ENCODE measurements at regions not wholly inside any gene's neighbourhood (a gene's known extent, or its start where the extent isn't known, plus 50 kb on each side); places are given as distances from the start of the nearest gene placed in this dataset.

DNA sequence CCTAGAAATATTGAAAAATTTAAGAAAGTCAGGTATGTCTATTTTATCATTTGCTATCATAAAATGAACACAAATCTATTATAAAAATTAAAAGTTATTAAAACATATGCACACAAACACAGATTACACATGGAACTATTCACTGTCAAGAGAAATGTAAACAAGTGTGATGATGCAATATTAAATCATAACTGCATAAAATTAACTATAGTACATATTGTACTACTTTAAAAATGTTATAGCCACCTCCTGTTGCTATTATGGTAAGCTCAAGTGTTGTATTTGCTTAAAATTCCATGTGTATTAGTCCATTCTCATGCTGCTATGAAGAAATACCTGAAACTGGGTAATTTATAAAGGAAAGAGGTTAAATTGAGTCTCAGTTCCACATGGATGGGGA, 54.7 kb upstream of the CMC1 start:
- intact Hi-C loops (cut with DNase I), result no loop called here
- no peak for DNase-seq (ENCODE audit: low spot score)

DNA sequence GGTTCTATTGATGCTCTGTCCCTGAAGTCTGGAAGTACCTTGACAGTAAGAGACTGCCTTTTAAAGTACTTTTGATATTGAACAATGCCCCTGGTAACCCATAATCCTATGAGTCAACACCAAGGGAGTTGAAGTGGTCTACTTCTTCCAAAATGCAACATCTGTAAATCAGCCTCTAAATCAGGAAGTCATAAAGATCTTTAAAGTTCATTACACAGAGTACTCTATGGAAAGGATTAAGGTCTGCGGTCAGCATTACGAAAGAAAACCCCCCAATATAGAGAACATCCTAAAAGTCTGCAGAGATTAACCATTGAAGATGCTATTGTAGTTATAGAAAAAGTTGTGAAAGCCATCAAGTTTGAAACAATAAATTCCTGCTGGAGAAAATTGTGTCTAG, 52.7 kb upstream of the CMC1 start:
- no peak for DNase-seq (ENCODE audit: low spot score)
- intact Hi-C loops (cut with DNase I), result no loop called here

DNA sequence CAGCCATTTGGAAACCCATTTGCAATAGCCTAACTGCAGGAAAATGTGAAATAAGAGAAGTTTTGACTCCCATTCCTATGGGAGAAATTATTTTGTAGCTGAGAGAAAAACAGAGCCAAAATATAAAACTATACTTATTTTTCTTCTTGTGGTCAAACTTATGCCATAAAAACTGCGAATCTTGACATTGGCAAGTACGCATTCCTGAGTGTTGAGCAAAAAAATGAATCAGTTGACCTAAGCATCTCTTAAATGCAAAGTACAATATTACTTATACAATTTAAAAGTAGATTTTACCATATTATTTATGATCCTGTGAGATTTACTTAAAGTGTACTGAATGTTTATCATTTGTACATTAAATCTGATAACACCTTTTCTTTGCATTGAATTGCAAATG, 50.1 kb upstream of the CMC1 start:
- intact Hi-C loops (cut with DNase I), result no loop called here
- no peak for DNase-seq (ENCODE audit: low spot score)
